HL-60 (cell line): ENCODE measurements at regions not wholly inside any gene's neighbourhood (a gene's known extent, or its start where the extent isn't known, plus 50 kb on each side); places are given as distances from the start of the nearest gene placed in this dataset.

Experiments
- DNase-seq, 2 experiments: peaks; one replicate each; pipeline ENCODE4 v3.0.0-alpha.2; 2010 to 2020; ENCODE audit warnings: low read depth in 1 of 2, low spot score in 1 of 2
- H3K27ac ChIP-seq: fragments of 250-450 bp; sonication (Bioruptor Pico); replicated peaks from 2 replicates; pipeline ENCODE4 v1.5.1; 2020; ENCODE audit warnings: mild to moderate bottlenecking, moderate library complexity
- H3K27me3 ChIP-seq: fragments of 250-450 bp; sonication (Bioruptor Pico); 2 replicates; pipeline ENCODE4 v1.5.1; 2021; ENCODE audit warnings: mild to moderate bottlenecking, moderate library complexity; ENCODE audit not compliant: insufficient read depth, poor library complexity, severe bottlenecking
- H3K4me3 ChIP-seq: replicated peaks from 2 replicates; pipeline ENCODE4 v1.5.1; 2011; ENCODE audit warnings: mild to moderate bottlenecking, control low read depth, low read length; ENCODE audit not compliant: insufficient read depth
- GABPA ChIP-seq: IDR thresholded peaks from 2 replicates; pipeline ENCODE4 v1.6.1; 2012; ENCODE audit warnings: low read depth
- POLR2AphosphoS5 ChIP-seq: IDR thresholded peaks from 2 replicates; pipeline ENCODE4 v1.6.1; 2012; ENCODE audit warnings: low read depth
- SPI1 ChIP-seq: IDR thresholded peaks from 2 replicates; pipeline ENCODE4 v1.6.1; 2012; ENCODE audit warnings: low read depth, mild to moderate bottlenecking, borderline replicate concordance
- TF ChIP-seq, protein P1 (sequence below): IDR thresholded peaks from one replicate; pipeline ENCODE4 v1.5.1; 2011; ENCODE audit warnings: low read length, control low read depth, inconsistent platforms; ENCODE audit not compliant: insufficient read depth
- TF ChIP-seq, protein P2 (sequence below): IDR thresholded peaks from 2 replicates; pipeline ENCODE4 v1.6.1; 2012; ENCODE audit warnings: low read depth; ENCODE audit not compliant: insufficient replicate concordance

DNA sequence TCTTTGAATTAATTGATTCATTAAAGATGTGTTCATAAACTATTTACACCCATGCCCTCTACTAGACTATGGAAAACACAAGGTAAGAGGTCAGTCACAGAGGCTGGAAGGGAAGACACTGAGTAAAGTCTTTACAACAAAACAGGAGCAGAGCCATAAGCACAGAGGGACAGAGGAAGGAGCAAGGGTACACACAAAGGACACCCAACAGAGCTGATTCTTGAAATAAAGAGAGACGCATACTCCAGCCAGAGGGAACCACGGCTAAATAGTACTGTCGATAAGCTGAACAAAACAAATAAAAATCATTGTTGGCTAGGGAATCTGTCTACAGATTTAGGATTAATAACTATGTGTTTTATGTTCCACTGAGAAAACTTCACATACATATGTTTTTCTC, 289.2 kb downstream of the EFNB2 start:
- no peaks in the 10 kb centered on the region for H3K27me3 ChIP-seq
- H3K4me3 ChIP-seq: no peak overlapping the region
- no peak overlapping the region for H3K27ac ChIP-seq
- DNase-seq: no peak
- TF ChIP-seq, protein P1, sequence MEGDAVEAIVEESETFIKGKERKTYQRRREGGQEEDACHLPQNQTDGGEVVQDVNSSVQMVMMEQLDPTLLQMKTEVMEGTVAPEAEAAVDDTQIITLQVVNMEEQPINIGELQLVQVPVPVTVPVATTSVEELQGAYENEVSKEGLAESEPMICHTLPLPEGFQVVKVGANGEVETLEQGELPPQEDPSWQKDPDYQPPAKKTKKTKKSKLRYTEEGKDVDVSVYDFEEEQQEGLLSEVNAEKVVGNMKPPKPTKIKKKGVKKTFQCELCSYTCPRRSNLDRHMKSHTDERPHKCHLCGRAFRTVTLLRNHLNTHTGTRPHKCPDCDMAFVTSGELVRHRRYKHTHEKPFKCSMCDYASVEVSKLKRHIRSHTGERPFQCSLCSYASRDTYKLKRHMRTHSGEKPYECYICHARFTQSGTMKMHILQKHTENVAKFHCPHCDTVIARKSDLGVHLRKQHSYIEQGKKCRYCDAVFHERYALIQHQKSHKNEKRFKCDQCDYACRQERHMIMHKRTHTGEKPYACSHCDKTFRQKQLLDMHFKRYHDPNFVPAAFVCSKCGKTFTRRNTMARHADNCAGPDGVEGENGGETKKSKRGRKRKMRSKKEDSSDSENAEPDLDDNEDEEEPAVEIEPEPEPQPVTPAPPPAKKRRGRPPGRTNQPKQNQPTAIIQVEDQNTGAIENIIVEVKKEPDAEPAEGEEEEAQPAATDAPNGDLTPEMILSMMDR: no peak
- TF ChIP-seq, protein P2, sequence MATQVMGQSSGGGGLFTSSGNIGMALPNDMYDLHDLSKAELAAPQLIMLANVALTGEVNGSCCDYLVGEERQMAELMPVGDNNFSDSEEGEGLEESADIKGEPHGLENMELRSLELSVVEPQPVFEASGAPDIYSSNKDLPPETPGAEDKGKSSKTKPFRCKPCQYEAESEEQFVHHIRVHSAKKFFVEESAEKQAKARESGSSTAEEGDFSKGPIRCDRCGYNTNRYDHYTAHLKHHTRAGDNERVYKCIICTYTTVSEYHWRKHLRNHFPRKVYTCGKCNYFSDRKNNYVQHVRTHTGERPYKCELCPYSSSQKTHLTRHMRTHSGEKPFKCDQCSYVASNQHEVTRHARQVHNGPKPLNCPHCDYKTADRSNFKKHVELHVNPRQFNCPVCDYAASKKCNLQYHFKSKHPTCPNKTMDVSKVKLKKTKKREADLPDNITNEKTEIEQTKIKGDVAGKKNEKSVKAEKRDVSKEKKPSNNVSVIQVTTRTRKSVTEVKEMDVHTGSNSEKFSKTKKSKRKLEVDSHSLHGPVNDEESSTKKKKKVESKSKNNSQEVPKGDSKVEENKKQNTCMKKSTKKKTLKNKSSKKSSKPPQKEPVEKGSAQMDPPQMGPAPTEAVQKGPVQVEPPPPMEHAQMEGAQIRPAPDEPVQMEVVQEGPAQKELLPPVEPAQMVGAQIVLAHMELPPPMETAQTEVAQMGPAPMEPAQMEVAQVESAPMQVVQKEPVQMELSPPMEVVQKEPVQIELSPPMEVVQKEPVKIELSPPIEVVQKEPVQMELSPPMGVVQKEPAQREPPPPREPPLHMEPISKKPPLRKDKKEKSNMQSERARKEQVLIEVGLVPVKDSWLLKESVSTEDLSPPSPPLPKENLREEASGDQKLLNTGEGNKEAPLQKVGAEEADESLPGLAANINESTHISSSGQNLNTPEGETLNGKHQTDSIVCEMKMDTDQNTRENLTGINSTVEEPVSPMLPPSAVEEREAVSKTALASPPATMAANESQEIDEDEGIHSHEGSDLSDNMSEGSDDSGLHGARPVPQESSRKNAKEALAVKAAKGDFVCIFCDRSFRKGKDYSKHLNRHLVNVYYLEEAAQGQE: no peak
- TF ChIP-seq GABPA: no peak
- no peak for TF ChIP-seq SPI1
- TF ChIP-seq POLR2AphosphoS5: no peak

DNA sequence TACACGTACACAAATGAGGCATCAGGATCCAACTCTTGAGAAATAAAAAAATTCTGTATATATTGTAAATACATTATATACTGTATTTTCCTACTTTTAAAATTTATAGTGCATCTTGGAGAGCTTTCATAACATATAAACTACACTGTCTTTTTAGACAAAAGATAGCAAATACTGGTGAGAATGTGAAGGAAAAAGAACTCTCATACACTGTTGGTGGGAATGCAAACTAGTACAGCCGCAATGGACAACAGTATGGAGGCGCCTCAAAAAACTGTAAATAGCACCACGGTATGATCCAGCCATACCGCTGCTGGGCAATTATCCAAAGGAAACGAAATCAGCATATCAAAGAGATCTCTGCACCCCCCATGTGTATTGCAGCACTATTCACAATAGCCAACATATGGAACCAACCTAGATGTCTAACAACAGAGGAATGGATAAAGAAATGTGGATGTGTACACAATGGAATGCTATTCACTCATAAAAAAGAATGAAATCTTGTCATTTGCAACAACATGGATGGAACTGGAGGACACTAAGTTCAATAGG, 292.4 kb downstream of the EFNB2 start:
- no peak overlapping the region for H3K4me3 ChIP-seq
- TF ChIP-seq SPI1 (no peak), POLR2AphosphoS5 (no peak)
- TF ChIP-seq, protein P2: no peak
- no peak for DNase-seq
- H3K27me3 ChIP-seq: no peaks in the 10 kb centered on the region
- no peak overlapping the region for H3K27ac ChIP-seq

DNA sequence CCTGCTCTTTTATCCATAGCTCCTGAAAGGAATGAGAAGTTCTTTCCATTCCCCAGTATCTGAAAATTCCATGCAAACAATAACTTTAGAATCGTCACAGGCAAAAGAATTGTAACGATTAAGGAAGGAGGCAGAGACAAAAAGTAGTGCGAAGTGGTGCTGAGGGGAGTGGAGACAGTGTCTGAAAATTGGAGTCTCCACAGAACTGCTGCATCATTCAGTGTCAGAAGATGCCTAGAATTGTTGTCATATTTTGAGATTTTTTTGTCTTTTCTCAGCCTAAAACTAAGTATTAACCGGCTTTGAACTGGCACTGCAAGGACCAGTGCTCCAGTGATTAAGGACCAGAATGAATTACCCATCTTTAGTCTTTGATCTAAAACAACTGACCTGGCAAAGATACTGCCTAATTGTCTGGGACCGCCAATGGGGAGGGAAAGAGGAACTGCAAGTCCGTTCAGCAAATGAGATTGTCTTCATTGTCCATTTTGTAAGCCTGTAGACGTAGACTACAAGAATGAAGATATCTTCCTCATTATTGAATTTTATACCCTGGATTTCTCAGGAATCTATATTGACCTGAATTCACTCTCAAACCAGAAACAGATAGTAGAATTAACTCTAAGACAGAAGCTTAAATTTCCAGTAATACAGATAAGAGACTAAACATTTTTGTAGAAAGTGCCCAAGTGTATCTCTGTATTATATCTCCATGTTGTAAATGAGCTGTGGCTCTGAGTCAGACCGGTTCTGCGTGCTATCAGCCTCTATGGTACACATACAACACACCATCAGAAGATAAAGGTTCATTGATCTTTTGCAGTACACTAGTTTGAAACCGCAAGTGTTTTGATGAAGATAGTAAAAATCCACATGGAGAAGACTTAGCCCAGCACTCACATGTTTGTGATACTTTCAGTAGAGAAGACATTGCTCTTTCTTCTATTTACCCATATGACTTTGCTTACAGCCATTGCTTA, 293.2 kb downstream of the EFNB2 start:
- TF ChIP-seq, protein P2: no peak
- peak; percentile 18; the same call in 1 of the 2 replicates for TF ChIP-seq SPI1
- TF ChIP-seq POLR2AphosphoS5: no peak
- no peak for TF ChIP-seq GABPA
- TF ChIP-seq, protein P1: no peak

More for the DNA sequence above, 293.2 kb downstream of the EFNB2 start:
- H3K4me3 ChIP-seq: no peak overlapping the region
- no peak overlapping the region for H3K27ac ChIP-seq
- no peaks in the 10 kb centered on the region for H3K27me3 ChIP-seq
- DNase-seq: no peak
